HG03175 (cell line): ENCODE measurements at regions not wholly inside any gene's neighbourhood (a gene's known extent, or its start where the extent isn't known, plus 50 kb on each side); places are given as distances from the start of the nearest gene placed in this dataset.

ENCODE experiments used
- ATAC-seq: cut with Tn5 transposase; IDR thresholded peaks from one replicate; pipeline ENCODE4 v1.9.1; 2021; ENCODE audit warnings: mild to moderate bottlenecking, moderate library complexity; ENCODE audit not compliant: unreplicated experiment

DNA sequence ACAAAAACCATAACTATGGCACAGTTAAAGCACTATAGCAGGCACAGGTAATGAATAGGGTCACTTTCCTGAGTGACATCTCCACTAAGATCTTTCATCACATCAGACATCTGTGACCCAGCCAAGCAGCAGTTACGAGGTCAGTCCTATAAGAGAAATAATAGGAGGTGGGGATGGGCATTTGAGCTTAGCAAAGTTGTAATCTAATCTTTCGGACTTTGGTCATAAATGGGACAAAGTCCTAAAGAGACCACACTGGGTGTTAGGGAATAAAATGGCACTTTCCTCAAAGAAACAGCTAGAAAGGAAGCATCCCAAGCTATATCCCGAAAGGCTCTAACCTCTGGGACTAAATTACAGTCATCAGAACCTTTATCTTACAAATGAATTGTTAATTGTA lies 432.2 kb downstream of the PIK3R1 start:
- ATAC-seq: no peak

DNA sequence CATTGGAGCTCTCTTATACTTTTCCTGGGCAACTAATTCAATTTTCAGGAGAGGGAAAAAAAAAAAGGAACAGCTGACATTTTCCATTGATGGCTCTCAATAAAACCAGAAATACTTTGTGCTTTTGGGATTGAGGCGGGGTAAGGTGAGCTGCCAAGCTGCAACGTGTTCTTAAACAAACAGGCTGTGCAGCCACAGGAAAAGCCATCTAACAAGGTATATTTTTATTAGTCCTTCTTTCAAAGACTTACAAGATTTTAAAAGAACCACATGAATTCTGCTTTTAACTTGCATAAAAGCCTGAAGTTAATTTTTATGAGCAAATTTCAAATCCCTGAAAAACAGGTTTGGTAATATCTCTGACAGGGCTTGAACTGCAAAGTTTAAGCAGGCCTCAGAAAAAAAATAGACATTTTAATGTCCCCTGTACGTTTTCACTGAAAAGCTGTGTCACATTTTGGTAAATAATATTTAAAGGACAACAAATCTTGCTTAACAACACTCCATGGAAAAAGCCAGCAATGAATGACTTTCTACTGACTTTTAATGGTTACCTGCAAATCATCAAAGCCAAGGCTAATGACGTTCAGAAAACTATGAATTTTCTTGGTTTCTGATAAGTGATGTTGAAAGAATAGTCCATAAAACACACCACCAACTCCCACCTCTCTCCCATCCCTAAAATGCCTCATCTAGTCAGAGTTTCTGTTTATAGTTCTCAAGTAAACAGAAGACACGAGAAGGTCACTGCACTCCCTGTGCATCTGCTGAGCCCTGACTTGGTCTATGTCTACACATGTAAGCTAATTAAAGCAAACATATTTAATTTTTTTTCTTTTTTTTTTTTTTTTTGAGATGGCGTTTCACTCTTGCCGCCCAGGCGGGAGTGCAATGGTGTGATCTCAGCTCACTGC lies 433.6 kb downstream of the PIK3R1 start:
- no peak for ATAC-seq

DNA sequence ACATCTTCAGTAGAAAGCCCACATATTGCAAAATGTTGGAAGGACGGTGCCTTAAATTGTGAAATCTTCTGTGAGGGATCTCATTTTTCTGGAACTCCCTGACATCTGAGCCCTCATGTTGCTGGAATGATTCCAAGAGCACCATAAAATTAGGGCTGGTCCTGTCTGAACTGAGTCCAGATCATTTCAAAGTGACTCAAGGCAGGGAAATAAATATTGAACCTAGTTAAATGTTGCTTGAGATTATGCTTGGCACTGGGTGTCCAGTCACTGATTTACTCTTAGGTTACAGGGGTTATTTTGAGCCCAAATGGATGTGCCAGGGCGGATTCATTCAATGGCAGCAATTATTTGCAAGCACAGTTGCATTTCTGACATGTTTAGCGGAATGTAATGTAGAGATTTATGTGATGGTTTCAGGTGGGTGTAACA lies 437.0 kb downstream of the PIK3R1 start:
- no peak for ATAC-seq

DNA sequence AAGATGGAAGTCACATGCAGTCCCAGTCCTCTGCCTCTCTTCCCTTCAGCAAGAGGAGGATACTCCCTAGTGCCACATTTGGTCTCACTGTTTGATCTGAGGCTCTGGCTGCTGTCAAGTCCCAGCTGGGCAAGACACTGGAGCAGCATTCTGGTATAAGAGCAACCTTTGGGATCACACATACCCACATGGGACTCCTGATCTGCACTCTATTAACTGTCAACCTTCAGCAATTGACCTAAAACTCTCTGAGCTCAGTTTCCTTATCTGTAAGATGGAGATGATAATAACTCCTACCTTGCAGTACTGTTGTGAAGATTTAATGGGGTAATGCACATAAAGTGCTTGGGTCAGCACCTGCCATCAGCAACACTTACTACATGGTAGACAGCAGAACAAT lies 437.9 kb downstream of the PIK3R1 start:
- no peak for ATAC-seq

DNA sequence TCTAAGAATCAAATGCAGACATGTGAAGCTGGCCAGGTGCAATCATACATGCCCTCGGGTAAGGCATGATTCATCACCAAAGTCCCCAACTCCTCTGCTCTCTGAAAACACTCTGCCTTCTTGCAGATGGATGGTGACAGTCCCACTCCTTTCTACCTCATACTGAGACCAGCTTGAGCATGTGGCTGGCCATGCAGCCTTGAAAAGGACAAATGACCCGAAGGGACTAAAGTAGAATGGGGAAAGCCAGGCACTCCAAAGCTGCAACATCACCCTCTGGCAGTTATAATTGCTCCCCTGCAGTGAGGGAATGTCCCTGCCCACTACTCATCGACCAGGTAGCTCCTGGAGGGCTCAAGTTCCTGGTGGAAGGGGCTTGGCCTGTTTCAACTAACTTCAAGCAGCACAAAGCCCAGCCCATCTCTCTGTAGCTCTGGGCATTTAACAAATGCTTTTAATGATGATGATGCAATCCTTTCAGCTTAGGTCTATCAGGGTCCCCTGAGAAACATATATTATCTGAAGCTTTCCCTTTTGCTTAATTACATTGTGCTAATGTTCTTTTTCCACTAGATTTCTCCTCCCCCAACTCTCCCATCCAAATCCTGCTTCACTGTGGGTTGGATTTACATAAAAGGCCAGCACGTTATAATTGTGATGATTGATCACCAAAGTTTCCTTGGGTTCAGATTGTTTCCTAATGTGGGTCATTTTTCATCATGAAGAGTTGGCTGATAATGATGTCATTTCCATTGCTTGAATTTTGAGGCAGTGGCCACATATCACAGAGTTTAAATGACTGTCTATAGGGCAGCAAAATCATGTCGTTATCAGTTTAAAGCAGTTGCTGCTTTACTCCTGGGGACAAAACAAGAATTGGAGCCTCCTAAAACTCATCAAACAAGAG lies 436.5 kb upstream of the SLC30A5 start:
- ATAC-seq: no peak

DNA sequence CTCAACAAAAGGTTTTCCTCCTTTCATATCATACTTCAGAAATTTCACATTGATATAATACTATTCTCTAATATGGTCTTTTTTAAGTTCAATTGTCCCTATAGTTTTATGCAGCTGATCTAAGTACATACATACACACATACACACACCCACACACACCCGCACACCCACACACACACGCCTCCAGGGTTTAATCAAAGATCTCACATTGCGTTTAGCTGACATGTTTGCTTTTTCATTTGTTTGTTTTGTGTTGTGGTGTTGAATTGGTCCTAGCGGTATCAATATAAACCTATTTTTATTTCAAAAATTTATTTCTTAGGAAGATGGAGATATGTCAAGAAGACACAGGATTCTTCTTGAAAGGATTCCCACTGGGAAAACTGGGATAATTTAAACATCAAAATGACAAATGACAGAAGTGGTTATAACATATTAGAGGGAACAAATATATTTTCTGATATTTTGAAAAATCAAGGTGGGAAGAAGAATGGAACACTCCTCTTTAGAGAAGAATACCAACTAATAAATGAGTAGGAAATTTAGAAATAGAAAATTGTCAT lies 434.9 kb upstream of the SLC30A5 start:
- no peak for ATAC-seq

DNA sequence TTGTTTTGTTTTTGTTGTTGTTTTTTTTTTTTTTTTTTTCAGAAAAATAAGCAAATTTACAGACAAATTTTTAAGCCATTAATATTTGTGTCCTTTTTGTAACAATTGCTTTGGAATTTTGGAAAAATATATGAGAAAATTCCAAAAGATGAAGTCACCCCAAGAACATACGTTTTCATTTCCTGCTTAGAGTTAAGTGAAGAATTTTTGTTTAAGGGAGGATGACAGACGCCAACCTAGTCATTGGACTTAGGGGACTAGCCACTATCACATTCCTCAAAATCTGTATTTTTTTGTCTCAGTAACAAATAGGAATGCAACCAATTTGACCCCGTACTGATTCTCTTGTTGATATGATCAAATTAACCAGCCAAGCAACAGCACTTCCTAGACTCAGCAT lies 433.9 kb upstream of the SLC30A5 start:
- ATAC-seq: no peak

DNA sequence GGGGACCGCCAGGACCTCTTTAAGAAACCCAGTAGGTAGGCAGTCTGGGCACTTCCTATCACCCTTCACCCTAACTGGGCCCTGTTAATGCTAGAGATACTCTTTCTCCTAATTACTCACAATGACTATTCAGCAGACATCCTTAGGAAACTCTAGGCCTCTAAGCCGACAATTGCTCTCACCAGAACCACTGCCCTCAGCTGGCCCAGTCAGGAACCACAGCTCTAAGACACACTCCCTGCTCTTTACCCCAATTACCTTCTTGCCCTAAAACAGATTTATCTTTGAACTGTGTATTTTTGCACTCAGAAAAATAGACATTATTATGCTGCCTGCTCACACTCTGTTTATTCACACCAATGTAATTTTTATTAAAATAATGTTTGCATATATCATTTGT lies 432.6 kb upstream of the SLC30A5 start:
- ATAC-seq: peak; percentile 68

DNA sequence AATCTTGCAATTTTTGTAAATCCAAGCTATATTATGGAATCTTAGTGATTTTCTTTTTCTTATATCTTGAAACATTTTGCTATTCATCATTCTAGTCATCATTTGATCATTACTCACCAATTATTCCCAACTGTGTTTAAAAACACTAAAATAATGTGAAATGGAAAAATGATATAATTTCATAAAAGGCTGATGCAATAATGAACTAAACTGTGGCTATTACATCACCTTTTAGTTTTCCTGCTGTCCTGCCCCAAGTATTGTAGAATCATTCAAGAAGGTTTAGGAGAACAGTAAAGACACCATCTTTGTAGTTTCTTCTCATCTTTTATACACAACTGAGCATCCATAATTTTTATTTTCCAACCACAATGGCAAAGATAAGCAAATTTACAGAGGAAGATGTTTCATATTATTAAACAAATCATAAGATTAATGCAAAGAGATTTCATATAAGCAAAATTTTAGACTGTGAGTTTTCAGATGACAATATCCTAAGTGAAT lies 431.0 kb upstream of the SLC30A5 start:
- ATAC-seq: no peak

DNA sequence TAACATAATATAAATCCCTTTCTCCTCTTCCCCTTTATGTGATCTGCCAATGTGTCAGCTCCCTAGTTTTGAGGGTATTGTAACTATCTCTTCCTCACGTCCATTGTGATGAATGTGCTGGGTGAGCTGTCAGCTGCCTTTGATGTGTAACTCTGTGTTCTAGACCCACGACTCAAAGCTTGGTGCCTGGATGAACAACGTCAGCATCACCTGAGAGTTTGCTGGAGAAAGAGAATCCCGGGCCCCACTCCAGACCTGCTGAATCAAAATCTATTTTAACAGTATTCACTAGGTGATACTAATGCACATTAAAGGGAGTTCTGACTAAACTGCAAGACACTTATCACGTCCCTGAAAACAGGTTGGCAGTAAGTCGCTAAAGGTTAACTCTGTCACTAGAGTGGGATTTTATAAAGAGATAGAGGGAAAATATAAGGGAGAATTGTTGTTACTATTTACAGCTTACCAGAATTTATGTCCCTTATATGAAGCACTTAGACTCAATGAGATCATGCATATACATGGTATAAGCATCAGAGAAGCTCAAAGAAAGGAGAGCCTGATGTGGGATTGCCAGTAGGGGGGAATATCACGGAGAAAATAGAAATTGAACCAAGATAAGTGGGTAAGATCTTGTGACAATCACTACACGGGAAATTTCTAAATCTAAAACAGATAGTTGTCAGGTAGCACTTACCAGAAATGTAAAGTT lies 423.8 kb upstream of the SLC30A5 start:
- ATAC-seq: no peak

DNA sequence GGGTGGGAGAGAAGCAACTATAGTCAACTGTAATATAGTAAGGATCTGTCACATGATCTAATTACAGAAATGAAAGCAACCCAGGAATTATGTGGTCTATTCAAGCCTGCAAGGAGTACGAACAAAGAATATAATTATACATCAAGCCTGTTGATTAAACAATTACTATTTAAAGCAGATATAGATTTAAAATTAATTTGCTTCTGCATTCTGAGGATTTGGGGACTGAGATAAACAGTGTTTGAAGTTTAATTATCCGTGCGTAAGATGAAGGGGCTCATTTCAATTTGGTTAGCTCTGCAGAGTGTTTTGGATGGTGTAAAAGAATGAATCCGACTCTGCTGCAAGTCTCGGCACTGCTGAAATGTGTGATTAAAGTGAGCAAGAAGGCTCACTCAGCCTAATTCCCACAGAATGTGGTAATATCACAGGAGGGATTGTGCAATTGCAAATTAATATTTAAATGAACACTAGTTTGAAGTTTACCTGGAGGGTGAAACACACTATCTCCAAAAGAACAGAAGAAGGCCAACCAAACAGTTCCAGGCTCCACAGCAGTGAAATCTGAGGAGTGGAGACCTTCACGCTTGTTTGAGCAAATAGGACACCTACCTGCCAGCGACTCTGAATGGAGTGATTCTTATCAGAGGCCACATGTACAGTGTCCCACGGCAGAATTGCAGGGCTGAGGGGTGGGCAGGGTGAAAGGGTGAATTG lies 420.6 kb upstream of the SLC30A5 start:
- ATAC-seq: no peak

DNA sequence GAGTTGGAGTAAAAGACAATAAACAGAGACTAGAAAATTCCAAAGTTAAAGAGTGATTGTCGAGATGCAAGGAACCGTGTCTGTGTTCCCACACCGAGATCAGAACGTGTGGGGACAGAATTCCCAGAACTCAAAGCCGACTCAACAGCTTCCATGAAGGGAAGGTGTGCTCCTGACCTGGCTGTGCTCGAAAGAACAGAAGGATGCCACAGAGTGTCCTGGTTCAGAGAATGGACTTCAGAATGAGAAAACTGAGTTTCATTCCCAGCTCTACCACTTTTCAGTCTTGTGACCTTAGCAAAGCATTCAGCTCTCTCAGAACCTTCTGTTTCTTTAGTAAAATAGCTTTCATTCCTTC lies 420.0 kb upstream of the SLC30A5 start:
- ATAC-seq: no peak

DNA sequence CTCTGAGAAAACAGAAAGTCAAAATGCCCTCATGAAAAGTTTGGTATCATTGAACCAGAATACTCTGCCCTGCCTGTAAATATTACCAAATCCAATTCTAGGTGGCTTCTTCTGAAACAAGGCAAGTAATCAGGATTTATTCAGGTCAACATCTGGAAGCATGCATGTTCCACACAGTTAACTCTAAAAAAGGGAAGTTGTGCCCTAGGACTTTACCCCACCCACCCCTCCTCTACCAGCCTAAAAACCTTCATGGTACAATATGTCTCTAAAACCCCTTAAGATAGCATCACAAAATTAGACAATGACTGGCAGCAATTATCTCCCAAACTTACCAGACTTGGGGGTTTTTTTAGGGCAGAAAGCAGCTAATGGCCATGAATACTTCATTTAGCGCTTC lies 414.8 kb upstream of the SLC30A5 start:
- no peak for ATAC-seq

DNA sequence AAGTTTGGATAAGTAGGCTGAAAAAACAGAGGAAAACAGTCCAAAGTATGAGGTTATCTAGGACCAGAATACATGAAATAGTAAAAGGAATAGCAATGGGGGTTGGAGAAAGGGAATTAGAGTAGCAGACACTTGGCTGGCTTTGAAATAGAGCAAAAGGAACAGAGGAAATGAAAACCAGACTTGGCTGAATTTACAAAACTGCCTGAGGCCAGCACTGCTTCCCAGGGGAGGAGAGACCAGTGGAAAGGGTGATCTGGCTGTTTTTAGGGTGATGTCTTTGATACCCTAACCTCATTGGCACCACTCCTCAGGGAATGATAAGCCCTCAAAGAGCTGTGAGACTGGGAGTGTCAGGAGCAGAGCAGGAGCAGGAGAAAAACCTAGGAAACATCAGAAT lies 413.4 kb upstream of the SLC30A5 start:
- no peak for ATAC-seq

DNA sequence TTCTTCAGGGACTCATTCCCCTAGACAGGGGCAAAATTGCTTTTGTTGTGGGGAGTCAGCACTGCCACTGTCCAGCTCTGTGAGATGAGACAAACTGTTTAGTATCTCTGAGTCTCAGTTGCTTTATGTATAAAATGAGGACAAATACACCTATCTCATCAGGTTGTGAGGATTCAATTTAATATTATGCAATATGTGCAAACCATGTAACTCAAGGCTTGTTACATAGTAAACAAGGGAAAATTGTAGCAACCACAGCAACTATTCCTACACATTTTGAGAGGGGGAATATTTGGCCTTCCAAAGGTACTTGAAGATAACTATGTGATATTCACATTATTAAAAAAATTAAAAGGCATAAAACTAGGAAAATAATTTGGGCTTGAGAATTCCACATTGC lies 411.9 kb upstream of the SLC30A5 start:
- no peak for ATAC-seq

DNA sequence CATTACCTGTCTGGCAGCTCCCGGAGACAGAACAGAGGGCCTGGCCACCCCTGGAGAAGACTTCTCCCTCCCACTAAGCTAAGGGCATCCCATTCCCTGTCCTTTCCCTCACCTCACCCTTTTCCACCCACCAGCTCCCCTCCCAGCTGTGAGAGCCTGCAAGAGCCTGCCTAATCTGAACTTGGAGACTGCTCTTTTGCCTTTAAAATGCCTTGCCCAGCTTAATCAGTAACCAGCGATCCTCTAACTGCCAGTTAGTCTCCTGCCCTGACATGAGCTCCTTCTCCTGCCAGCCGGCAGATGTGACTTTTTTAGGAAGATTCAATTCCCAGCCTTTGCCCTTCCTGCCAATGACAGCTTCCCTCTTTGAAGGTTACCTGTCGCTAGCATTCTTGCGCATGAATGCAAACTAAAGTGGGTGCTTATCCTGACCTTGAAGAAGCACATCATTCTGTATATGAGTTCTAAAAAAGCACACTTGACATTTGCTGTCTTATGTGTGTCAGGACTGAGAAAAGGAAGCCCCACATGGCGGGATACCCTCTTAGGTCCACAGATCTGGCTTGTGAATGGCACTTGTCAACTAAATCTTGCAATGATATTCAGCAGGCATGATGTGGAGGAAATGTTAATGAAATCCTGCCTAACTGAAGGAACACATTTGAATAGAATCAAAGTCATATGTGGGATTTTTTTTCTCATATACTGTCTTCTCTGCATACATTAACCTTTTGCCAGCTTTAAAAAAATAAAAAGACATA lies 411.2 kb upstream of the SLC30A5 start:
- ATAC-seq: no peak

DNA sequence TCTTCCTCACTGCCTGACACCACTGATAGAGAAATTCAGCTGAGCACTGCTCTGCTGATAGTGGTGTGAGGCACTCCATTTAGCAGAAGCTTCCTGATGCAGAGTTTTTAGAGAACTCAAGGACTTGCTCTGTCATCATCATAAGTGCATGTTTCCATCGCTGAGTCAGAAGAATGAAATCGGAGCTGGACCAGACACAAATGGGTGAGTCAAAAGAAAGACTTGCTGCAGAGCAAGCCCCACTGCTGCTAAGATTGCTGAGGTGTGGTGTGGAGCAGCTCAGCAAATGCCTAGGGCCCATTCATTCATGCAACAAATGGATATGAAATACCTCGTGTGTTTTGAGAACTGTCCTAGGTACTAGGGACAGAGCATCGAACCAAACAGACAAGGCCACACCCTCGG lies 410.2 kb upstream of the SLC30A5 start:
- ATAC-seq: no peak

DNA sequence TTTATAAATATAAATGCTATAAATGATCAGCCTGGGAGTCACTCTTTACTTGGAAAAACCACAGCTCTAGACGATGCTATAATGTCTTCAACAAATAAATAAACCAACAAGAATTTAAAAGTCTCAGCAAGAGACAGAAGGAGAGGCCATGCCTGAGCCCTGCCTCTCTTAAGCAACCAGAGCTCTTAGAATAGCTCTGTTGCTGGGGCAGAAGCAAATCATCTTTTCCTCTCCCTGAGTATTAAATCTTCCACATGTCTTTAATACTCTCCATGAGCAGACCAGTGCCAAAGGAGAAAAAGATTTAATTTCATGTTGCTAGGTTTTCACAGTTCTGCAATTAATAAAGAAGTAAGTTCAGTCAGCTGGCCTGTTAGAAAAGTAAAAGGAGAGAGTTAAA lies 408.0 kb upstream of the SLC30A5 start:
- no peak for ATAC-seq

DNA sequence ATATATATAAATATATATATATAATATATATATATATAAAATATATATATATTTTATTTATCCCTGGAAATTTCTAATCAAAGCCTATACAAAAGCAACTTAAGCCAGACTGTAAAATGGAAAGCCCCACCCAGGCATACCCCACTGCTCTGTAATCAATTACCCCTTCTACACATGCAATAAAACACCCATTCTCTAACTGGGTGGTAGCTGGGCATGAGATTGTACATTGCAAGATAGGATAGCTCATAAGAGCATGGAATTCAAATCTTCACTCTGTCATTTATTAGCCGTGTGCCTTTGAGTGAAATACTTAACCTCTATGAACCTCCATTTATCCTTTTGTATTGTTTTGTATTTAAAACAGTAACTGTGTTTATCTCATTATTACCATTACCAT lies 405.3 kb upstream of the SLC30A5 start:
- ATAC-seq: no peak
